ENCODE measurements at regions not wholly inside any gene's neighbourhood (a gene's known extent, or its start where the extent isn't known, plus 50 kb on each side); places are given as distances from the start of the nearest gene placed in this dataset.

DNA sequence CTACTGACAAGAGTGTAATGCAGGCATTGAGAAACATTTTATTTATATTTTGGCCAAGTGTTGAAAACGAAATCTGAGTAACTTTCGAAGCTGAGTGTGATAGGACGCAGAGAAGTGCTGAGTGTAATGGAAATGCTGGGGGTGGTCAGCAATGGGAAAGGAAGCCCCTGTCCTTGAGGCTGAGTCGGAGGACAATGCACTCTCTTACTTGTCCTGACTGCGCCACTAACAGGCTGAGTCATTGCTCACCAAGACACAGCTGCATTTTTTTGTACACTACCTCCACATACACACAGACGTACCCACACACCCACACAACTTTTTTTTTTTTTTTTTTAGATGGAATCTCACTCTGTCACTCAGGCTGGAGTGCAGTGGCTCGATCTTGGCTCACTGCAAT lies 637.7 kb downstream of the SLCO4C1 start:
- no peaks in the 10 kb centered on the region for H3K4me1 ChIP-seq (ENCODE audit: control insufficient read depth, extremely low read depth, insufficient read depth, low read length)
- no peak for TF ChIP-seq FOS (IDR thresholded peaks at IDR 0.05; ENCODE audit: borderline replicate concordance, insufficient read depth, low read length)
- TF ChIP-seq JUN (IDR thresholded peaks at IDR 0.05; ENCODE audit: borderline replicate concordance, insufficient read depth, insufficient read length, low read depth): no peak
- no peak for TF ChIP-seq POLR2A (IDR thresholded peaks at IDR 0.05; ENCODE audit: low read depth, low read length)
- TF ChIP-seq POLR2AphosphoS5 (IDR thresholded peaks at IDR 0.05; ENCODE audit: insufficient read depth, low read depth, low read length): no peak
- TF ChIP-seq, protein P1, sequence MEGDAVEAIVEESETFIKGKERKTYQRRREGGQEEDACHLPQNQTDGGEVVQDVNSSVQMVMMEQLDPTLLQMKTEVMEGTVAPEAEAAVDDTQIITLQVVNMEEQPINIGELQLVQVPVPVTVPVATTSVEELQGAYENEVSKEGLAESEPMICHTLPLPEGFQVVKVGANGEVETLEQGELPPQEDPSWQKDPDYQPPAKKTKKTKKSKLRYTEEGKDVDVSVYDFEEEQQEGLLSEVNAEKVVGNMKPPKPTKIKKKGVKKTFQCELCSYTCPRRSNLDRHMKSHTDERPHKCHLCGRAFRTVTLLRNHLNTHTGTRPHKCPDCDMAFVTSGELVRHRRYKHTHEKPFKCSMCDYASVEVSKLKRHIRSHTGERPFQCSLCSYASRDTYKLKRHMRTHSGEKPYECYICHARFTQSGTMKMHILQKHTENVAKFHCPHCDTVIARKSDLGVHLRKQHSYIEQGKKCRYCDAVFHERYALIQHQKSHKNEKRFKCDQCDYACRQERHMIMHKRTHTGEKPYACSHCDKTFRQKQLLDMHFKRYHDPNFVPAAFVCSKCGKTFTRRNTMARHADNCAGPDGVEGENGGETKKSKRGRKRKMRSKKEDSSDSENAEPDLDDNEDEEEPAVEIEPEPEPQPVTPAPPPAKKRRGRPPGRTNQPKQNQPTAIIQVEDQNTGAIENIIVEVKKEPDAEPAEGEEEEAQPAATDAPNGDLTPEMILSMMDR (IDR thresholded peaks at IDR 0.05; ENCODE audit: extremely low read depth in 1 of 2, insufficient read depth in 1 of 2, low read depth in 1 of 2, low read length in 2 of 2): no peak
- TF ChIP-seq, protein P2, sequence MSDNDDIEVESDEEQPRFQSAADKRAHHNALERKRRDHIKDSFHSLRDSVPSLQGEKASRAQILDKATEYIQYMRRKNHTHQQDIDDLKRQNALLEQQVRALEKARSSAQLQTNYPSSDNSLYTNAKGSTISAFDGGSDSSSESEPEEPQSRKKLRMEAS (IDR thresholded peaks at IDR 0.05; ENCODE audit: insufficient read depth, insufficient read length): no peak
- no peak for TF ChIP-seq EZH2 (IDR thresholded peaks at IDR 0.05; ENCODE audit: borderline replicate concordance, low read depth, low read length, severe bottlenecking)
- TF ChIP-seq MYC (IDR thresholded peaks at IDR 0.05; ENCODE audit: low read depth, low read length): no peak
- TF ChIP-seq GATA2 (IDR thresholded peaks at IDR 0.05; ENCODE audit: insufficient read depth, insufficient read length, low read depth, low read length): no peak
- no peaks in the 10 kb centered on the region for H3K9me1 ChIP-seq (replicated peaks; ENCODE audit: control insufficient read depth, extremely low read depth, insufficient read depth, low read length)
- H3K36me3 ChIP-seq (ENCODE audit: control insufficient read depth in 2 of 2, extremely low read depth in 1 of 2, insufficient read depth in 2 of 2, low read length in 2 of 2): no peaks in the 10 kb centered on the region
- H2AFZ ChIP-seq (ENCODE audit: low read depth, low read length): no peak overlapping the region
- no TSS peak for BruUV-seq (replicated peaks)
- no peak overlapping the region for H3K27ac ChIP-seq (ENCODE audit: insufficient read depth, low read depth, low read length)
- no peak overlapping the region for H3K4me3 ChIP-seq (replicated peaks in 1 of 3; ENCODE audit: insufficient read depth in 1 of 3, low read depth in 1 of 3, low read length in 3 of 3)
- ChIA-PET POLR2A (no interaction called here), CTCF (no interaction called here)
- no peaks in the 10 kb centered on the region for H3K27me3 ChIP-seq (ENCODE audit: control insufficient read depth in 2 of 2, insufficient read depth in 2 of 2, low read length in 2 of 2)
- no peaks in the 10 kb centered on the region for H3K9me3 ChIP-seq (replicated peaks; ENCODE audit: control insufficient read depth, insufficient read depth, low read length)
- H4K20me1 ChIP-seq (replicated peaks; ENCODE audit: control insufficient read depth, extremely low read depth, insufficient read depth, low read length): no peaks in the 10 kb centered on the region
- DNase-seq (ENCODE audit: low read depth, low spot score): no peak
- H3K79me2 ChIP-seq (ENCODE audit: control insufficient read depth, insufficient read depth, low read length): no peaks in the 10 kb centered on the region
- intact Hi-C loops (cut with micrococcal nuclease): no loop called here
- no peak for FAIRE-seq
- dilution Hi-C loops (cut with MboI; ENCODE audit: extremely low pct_ligation_motif_present, low sequenced_read_pairs): no loop called here
- H3K4me2 ChIP-seq (ENCODE audit: insufficient read depth, low read length): no peak overlapping the region
- no peak overlapping the region for H3K9ac ChIP-seq (replicated peaks; ENCODE audit: extremely low read depth, insufficient read depth, low read length)
